ENCODE measurements at regions not wholly inside any gene's neighbourhood (a gene's known extent, or its start where the extent isn't known, plus 50 kb on each side); places are given as distances from the start of the nearest gene placed in this dataset.
"Not testable (repeated sequence)": the region's sequence is repeated elsewhere in the genome, so short reads cannot be mapped to it uniquely, and the experiment has no call there.

DNA sequence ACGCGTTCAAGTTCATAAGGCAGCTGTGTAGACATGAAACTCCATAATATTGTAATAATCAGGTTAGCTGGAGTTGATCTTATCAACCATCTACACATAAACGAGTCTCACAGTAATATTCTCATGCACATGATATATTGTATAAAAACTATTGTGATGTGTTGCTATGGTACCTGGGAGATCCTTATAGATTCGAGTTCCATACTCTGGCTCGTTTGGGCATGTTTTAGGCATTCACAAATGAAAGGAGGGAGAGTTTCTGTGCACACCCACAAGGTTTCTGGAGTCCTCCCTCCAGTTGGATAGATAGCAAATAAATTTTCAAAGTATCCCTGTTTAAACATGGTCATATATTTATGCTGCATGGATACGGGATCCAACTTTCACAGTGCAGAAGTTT, 567.5 kb upstream of the SLC35B3 start:
- no peak for DNase-seq (ENCODE audit: low read depth)

DNA sequence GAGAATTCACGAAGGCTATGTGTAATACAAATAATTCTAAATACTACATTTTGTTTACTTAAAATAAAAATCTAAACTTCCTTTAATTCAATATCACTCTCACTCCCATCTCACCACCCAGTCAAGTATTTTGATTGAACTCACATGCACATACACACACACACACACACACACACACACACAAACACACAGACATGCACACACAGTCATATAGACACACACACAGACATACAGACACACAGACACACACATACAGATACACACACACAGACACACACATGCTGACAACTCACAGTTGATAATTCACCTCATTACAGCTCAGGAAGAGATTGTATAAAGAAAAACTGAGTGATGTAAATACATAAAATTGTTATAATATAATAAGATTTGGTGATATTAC, 559.8 kb upstream of the SLC35B3 start:
- no peak for DNase-seq (ENCODE audit: low read depth)

DNA sequence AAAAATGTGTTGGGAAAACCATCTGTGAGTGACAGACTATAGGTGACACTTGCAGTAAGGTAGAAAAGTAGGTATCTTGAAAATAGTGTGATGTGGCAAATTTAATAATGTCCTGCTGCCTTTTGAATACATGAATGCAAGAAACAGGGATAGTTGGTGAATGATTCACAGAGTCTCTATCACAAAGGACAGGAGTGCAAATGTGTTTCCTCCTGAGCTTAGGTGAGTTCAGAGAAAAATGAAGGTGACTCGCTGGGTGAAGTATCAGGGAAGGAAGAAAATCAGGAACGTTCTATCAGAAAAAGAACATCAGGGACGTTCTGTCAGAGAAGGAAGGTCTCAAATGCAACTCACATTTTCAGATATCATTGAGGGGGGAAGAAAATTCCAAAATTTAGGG, 557.8 kb upstream of the SLC35B3 start:
- DNase-seq (ENCODE audit: low read depth): no peak

DNA sequence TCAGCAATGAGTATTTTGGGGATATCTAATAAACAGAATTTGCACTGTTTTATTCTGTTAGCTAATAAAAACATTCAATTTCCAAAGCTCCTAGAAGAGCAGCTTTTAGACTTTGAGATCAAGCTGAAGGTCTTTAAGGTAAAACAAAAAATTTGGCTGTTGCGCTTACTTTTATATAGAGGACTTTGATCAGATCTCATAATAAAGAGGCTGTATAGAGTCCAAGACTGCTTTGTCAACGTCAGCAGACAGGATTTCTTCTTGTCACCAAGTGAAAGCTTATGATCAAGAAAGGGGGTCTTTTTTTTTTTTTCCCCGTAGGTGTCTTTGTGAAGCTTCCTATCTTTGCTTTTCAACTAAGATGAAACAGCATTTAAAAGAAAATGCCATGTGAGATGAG, 556.5 kb upstream of the SLC35B3 start:
- no peak for DNase-seq (ENCODE audit: low read depth)

DNA sequence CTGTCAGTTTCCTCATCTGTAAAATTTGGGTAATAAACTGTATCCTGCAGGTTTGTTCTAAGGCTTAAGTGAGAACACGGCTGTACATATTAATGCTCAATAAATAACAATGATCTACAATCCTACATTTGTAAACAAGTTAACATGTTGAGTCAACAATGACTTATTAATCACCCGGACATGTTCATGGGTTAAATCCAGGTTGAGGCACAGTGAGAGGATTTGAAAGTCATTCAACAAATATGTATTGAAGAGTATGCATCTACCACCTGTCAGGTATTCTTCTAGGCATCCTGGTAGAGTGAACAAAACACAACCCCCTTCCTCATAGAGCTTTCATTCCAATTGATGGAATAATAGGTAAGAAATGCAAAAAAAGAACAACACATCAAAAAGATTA, 554.7 kb upstream of the SLC35B3 start:
- DNase-seq (ENCODE audit: low read depth): no peak

DNA sequence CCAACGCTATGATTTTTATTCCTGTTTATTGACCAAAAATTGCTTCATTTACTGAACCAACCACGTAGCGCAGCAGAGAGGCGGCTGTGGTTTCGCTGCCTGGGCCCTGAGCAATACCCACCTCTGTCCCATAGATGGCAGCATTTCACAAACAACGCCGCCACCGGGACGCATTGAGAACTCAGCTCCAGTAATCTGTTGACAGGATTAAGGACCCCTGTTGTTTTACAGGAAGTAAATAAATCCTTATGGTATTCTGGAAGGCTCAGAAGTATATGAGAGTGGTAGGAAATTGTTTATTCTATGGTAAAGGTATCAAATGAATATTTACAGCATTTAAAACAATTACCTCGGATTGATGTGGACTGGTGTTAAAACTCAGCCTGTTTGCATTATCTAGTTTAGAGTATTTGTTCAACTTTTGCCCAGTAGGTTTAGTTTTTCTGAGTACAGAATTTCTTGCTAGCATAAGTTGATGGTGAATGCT, 547.9 kb upstream of the SLC35B3 start:
- DNase-seq (ENCODE audit: low read depth): peak; percentile 30

DNA sequence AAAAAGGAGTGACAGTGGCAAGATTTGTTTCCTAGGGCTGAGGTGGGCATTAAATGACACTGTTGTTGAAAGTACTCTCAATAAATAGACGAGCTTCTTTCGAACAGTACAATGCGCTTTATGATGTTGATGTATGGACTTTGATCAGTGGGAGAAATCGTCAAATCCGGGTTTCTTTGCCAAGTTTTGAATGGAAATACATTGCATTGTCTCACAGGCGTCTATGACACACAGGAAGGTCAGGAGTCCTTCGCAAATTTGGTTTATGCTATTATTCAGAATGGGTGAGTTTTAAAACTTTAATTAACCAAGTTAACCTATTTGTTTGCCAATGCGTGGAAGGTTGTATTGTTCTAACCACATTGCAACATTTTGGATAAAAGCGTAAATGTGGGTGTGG, 547.3 kb upstream of the SLC35B3 start:
- no peak for DNase-seq (ENCODE audit: low read depth)

DNA sequence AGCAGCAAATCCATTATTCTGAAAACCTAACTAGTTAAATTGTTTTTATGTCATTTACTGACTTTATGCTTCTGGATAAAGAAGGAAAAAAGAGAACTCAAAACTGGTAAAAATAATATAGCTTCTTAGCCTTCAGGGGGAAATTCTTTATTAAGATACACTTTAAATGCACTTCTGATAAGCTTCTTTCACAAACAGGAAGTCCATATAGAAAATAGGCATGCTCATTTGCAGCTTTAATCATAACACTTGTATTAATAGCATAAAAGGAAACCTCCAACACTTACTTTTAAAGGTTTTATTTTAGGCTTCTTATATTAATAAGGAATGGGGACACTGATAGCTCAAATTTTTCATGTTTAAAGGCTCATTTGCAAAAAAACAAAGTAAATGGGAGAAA, 538.0 kb upstream of the SLC35B3 start:
- no peak for DNase-seq (ENCODE audit: low read depth)

DNA sequence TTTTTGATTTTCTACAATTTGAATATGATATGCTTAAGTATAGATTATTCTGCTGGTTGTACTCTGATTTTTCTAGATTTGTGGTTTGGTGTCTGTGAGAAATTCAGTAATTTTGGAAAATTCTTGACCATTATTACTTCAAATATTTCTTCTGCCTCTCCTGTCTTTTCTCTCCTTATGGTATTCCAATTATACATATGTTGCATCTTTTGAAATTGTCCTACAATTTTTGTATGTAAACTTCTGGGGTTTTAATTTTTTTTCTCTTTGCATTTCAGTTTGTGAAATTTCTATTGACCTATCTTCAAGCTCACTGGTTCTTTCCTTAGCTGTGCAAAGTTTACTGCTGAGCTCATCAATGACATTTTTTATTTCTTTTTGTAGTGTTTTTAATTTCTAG, 534.4 kb upstream of the SLC35B3 start:
- DNase-seq (ENCODE audit: low read depth): no peak

DNA sequence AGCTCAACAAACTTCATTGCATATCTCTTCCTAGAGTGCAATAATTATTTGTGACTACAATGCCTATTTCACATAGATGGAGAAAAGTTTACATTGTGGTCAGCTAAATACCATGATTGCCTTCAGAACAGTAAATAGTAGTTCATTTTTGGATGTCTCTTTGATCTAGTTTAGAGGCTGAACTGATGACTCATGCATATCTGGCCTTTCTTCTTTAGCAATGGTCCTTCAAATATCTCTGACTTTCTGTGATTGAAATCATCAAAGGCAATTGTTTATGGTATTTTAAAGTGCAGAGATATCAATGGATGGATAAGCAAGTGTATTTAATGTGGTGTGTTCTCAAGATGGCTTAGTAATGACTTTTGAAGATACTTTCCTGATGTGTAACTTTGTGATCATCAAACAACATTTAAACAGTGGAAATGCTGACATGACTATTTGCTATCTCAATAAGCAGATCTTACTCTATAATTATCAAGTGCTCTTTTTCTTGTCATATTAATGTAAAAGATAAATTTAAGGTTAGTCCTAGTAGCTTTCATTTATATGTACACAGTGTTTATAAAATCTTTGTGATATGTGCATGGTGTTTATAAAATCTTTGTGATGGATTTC, 523.7 kb upstream of the SLC35B3 start:
- no peak for DNase-seq (ENCODE audit: low read depth)

DNA sequence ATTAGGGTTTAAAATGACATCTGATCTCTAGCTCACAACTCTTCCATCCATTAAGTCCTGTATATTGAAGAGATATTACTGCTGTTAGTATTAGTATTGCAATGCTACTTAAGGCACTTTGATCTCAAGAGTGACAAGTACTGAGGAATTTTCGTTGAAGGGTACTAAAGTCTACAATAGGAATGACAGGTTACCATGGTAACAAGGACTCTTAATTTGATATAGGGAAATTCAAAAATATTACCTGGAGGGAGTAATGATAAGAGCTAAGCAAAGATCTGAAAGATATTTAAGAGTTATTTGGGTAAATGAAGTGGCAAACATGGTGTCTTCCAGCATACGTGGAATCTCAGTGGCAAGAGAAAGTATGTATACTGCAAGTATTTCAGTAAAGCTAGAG, 518.0 kb upstream of the SLC35B3 start:
- DNase-seq (ENCODE audit: low read depth): no peak

DNA sequence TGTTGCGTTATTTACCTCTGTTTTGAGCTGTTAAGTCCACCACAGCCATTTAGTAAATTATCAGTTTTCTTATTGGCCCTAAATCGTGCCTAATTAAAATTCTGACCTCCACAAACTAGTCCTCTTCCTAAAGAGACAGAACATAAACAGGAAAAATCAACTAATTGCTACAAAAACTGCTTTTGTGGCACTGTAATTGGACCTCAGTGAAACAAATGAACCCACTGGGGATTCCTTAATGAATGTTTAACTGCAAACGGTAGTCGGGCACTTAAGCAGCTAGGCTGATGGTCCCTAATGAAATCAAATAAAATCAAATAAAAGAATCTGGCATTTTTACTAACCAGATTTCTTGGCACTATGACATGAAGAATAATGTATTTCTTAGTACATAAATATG, 513.4 kb upstream of the SLC35B3 start:
- DNase-seq (ENCODE audit: low read depth): no peak

DNA sequence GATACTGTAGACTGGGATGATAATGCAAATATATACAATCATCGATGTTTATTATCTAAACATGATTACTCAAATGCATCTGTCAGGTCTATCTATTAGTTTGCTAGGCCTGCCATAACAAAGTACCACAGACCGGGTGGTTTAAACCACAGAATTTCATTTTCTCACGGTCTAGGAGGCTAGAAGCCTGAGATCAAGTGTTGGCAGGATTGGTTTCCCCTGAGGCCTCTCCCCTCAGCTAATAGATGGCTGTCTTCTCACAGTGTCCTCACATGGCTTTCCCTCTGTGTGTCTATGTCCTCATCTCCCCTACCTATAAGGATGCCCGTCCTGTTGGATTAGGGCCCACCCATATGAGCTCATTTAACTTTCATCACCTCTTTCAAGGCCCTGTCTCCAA, 512.6 kb upstream of the SLC35B3 start:
- no peak for DNase-seq (ENCODE audit: low read depth)

DNA sequence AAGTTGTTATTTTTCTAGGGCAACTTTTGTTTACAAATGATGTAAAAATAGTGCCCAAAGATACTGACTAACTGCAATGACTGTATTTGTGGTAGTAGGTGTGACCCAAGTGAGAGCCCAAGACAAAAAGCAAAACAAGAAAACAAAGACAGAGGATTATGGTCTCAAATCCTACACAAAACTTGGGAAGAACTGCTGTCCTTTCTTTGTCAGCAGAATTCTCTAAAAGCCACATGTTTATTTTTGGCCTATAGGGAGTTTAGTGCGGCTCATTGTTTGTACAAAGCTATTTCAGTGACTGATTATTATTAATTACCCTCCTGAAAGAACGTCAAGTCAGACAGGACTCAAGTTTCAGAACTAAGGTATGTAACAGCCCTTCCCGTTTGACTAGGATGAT, 509.2 kb upstream of the SLC35B3 start:
- DNase-seq (ENCODE audit: low read depth): no peak

DNA sequence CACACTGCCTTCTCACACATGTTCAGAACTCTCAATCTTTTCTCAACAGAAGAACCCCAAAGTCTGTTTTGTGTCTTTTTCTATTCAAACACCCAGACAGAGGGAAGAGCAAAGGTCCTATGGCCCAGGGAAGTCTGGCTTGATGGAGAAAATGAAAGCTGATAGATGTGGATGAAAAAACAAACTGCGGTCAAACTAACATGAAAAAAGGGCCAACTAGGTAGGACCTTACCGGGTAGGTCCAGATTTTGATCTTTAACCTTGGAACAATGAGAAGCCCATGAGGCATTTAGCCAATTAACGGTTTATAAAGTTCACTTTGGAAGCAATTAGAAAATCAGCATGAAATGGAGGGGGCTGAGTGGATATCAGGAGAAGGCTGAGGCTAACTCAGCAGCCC, 507.7 kb upstream of the SLC35B3 start:
- no peak for DNase-seq (ENCODE audit: low read depth)

DNA sequence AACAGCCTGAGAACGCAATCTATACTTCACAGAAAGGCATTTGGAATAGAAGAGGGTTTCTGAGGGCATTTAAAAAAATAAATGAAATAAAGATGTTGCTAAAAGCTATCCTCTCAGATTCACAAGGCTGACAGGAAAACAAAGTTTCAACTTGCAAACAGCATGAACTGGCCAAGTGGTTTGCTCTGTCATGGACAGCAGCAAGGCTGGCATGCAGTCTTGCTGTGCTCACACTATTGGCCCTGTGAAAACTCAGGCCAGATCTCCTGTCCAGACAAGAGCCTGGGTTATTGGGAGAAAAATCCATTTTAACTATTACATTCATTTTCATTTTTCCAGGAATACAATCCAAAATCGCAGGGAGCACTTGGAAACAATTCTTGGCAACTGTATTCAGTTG, 506.2 kb upstream of the SLC35B3 start:
- DNase-seq (ENCODE audit: low read depth): no peak

DNA sequence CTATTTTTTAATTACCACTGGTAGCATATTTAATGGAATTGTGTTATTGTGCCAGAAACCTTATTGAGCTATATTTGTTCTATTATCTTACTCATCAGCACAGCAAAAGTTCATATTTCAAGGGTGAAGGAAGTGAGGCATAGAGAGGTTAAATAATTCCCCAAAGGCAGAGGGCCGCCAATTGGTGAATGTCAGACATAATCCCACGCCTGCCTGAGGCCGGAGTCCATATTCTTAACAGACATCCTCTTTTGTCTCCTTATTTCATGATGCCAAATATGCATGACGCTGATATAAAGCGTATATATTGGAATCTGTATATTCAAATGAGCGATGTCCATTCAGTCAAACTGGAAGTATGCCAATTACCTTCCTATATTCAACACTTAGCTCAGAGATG, 505.0 kb upstream of the SLC35B3 start:
- no peak for DNase-seq (ENCODE audit: low read depth)

DNA sequence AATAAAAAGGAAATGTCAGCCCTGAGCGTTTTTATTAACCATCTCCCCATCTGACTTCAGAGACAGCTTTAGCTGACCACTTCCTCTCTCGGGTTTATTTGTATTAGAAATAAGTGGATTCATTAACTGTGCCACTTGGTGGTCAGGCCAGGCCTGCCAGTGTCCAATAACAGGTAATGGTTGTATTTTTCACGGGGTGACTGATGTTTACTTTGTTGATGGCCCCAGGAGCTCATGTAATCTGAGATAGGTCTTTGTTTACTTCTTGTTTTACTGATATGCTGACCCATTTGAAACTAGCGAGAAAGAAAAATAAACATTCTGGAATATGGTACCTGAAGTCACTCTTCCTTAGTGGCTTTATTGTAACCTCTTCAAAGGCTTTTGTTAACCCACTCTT, 504.3 kb upstream of the SLC35B3 start:
- no peak for DNase-seq (ENCODE audit: low read depth)

DNA sequence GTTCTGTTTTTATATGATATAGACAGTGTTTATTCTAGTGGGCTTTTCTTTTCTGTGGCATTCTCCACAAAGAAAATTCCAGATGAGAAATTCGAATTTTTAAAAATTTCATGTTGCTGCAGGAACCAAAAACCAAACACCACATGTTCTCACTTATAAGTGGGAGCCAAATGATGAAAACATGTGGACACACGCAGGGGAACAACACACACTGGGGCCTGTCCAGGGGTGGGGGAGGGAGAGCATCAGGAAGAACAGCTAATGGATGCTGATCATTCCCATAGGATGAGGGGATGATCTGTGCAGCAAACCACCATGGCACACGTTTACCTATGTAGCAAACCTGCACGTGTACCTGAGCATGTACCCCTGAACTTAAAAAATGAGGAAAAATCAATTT, 499.0 kb upstream of the SLC35B3 start:
- no peak for DNase-seq (ENCODE audit: low read depth)

DNA sequence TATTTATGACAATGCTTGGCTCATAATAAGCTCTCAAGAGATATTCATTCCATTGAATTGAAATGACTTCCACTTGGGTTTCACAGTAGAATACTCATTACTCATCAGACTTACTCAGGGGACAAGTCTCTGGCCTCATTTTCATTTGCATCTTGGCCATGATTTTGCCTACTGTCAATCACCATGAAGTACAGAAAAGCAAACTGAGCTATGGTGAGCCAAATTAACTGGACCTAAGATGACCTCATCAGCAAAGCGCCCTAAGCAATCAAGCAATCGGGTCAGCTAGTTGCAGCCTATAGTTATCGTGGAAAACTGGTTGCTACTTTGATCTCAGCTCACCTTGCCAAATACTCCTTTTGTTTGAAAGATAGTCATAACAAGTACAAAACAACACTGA, 494.7 kb upstream of the SLC35B3 start:
- no peak for DNase-seq (ENCODE audit: low read depth)

DNA sequence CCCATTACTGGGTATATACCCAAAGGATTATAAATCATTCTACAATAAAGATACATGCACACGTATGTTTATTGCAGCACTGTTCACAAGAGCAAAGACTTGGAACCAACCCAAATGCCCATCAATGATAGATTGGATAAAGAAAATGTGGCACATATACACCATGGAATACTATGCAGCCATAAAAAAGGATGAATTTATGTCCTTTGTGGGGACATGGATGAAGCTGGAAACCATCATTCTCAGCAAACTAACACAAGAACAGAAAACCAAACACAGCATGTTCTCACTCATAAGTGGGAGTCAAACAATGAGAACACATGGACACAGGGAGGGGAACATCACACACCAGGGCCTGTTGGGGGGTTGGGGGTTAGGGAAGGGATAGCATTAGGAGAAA, 484.9 kb upstream of the SLC35B3 start:
- not testable (repeated sequence) for DNase-seq (ENCODE audit: low read depth)

DNA sequence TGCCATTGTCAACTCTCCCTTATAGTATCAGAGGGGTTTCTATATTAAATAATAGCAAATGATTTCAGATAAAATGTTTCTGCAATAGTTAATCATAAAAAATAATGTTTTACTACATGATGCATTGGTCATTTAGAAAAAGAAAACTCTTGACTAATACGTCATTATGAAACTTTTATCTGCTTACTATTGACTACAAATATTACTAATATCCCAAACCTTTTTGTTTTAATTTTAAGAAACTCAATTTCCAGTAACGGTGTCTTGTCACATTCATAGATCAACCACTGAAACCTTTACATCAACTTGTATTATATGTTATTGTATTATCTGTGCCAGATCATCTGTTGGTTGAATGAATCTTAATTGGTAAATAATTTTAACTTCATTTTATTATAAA, 482.9 kb upstream of the SLC35B3 start:
- no peak for DNase-seq (ENCODE audit: low read depth)

DNA sequence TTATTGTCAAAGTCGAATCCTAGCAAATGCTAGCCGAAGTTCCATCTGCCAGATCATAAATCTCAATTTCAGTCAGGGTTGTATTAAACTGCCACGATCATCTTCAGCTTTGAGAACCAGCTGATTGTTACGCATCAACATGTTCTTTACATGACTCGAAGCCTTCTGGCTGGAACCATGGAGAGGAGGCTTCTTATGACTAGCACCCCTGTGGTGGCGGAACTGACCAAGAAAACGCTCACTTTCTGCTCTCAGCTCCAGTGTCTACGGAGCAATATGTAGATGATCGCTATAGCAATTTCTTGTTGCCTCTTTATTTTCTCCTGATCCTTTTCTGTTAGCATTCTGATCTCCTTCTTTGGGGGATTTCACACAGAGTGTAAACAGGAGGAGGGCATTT, 479.4 kb upstream of the SLC35B3 start:
- no peak for DNase-seq (ENCODE audit: low read depth)

DNA sequence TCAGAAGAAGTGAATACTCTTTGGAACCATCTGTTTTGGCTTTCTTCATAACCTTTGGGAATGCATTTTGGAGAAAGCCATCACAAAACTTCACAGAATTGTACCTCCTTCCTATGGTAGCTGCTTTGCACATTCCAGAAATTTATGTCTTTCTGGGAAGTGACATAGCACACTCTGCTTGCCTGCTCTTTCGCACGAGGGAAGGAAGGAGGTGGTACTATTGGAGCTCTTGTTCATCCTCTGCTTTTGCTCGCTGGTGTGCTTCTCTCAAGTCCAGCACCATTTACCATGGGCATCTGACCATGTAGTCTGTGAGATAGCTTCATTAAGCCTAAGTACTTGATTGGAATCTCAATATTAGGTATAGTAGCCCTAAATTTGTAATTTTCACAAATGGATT, 473.3 kb upstream of the SLC35B3 start:
- no peak for DNase-seq (ENCODE audit: low read depth)

DNA sequence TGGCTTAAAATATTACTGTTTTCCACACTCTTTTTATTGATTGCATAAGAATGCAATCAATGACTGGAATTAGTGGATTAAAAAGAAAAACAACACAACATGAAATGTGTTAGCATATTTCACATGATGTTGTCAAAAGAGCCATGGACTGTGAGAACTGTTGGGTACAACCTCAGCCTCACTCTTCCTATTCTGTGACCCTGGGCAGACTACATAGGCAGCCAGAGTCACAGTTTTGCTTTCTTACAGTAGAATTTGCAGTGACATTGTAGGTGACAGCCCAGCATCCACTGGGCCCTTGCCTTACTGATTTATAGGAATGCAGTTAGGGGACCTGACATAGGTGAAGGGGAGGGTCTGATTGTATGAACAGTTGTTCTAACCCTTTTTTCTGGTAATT, 471.4 kb upstream of the SLC35B3 start:
- no peak for DNase-seq (ENCODE audit: low read depth)
